ENCODE measurements at regions not wholly inside any gene's neighbourhood (a gene's known extent, or its start where the extent isn't known, plus 50 kb on each side); places are given as distances from the start of the nearest gene placed in this dataset.
"Not testable (repeated sequence)": the region's sequence is repeated elsewhere in the genome, so short reads cannot be mapped to it uniquely, and the experiment has no call there.

DNA sequence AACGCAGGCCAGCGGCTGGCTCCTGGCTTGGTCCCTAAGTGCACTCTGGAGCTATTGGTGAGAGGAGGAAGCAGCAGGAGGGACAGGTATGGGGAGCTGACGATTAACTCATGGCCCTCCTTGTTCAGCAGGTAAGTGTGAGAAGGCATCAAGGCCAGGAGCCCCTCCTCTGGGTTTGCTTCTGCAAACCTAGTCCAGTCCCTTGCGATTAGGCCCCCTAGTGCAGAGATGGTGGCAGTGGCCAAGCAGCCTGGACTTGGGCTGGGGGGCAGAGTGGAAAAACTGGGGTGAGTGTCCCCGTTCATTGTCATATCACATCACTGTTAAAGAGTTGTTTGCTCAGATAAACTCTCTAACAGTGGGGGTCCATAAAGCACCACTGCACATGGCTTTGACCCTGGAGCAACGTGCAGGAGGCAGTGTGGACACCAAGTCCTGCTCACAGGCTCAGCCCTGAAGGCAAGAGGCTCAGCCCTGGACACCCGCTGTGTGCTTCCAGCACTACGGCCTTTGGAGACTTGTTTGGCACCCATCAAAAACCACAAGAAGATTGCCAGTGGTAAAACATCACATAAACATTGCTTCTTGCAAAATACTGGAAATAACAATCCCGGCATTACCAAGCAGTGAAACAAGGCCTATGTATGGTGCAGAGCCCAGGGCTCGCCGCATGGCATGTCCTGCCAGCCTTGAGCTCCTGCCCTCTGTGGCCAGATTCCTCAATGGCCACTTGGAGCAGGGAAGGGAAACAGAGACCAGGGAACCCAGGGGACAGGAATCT lies 184.3 kb upstream of the RTL1 start:
- peaks cover 8% of the 10 kb centered on the region for H3K27me3 Mint-ChIP-seq
- no peak for DNase-seq (ENCODE audit: low spot score, unreplicated experiment)
- H3K4me3 Mint-ChIP-seq (ENCODE audit: low read depth): no peak overlapping the region
- no peaks in the 10 kb centered on the region for H3K36me3 Mint-ChIP-seq (ENCODE audit: insufficient read depth)
- no peak for TF ChIP-seq CTCF (IDR thresholded peaks at IDR 0.05; ENCODE audit: unreplicated experiment)
- no peaks in the 10 kb centered on the region for H3K9me3 Mint-ChIP-seq (ENCODE audit: low read depth)
- H3K4me1 Mint-ChIP-seq (ENCODE audit: low read depth): no peaks in the 10 kb centered on the region
- no peak overlapping the region for H3K27ac Mint-ChIP-seq

DNA sequence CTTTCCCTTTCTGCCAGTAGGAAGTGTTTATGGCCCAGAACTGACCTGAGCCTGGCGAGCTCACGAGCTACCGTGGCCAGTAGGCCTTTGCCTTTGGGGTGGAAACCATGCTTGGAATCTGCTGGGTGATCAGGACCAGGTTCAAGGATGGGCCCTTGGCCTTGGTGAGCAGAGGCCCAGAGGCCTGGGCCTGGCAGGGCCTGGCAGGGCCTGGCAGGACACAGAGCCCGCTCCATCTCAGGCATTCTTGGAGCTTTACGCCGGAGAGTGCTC lies 184.8 kb upstream of the RTL1 start:
- Mint-ChIP-seq H3K4me1 (ENCODE audit: low read depth) (no peaks in the 10 kb centered on the region), H3K27me3 (peaks cover 5% of the 10 kb centered on the region), H3K9me3 (ENCODE audit: low read depth) (no peaks in the 10 kb centered on the region), H3K27ac (no peak overlapping the region), H3K4me3 (ENCODE audit: low read depth) (no peak overlapping the region), H3K36me3 (ENCODE audit: insufficient read depth) (no peaks in the 10 kb centered on the region)
- TF ChIP-seq CTCF (IDR thresholded peaks at IDR 0.05; ENCODE audit: unreplicated experiment): no peak
- no peak for DNase-seq (ENCODE audit: low spot score, unreplicated experiment)

DNA sequence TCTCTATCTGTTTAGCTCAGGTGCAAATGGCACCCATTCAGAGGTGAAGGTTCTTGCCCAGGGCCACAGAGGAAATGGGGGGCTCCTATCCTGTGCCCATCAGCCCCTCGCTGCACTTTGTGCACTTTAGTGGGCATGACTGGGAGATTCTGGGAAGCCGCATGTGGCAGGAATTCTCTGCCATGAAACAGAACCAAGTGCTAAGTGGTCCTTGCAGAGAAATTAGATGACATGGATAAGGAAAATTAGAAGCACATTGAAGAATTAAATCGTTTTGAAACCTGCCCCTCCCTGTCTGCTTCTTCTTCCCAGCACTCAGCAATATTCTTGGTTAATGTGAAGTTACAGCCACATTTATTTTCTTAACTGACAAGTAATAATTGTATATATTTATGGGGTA lies 185.2 kb upstream of the RTL1 start:
- Mint-ChIP-seq H3K36me3 (ENCODE audit: insufficient read depth) (no peaks in the 10 kb centered on the region), H3K9me3 (ENCODE audit: low read depth) (no peaks in the 10 kb centered on the region), H3K4me1 (ENCODE audit: low read depth) (no peaks in the 10 kb centered on the region), H3K4me3 (ENCODE audit: low read depth) (no peak overlapping the region), H3K27ac (no peak overlapping the region), H3K27me3 (peaks cover 5% of the 10 kb centered on the region)
- no peak for TF ChIP-seq CTCF (IDR thresholded peaks at IDR 0.05; ENCODE audit: unreplicated experiment)
- no peak for DNase-seq (ENCODE audit: low spot score, unreplicated experiment)

DNA sequence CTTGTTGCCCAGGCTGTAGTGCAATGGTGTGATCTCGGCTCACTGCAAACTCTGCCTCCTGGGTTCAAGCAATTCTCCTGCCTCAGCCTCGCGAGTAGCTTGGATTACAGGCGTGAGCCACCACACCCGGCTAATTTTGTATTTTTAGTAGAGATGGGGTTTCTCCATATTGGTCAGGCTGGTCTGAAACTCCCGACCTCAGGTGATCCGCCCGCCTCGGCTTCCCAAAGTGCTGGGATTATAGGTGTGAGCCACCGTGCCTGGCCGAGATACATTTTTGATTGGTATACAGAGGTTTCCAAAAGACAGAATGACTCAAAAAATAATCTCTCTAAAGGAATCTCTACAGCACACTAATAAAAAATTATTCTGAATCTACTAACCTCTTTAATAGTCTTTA lies 187.0 kb upstream of the RTL1 start:
- not testable (repeated sequence) for DNase-seq (ENCODE audit: low spot score, unreplicated experiment); H3K4me1 Mint-ChIP-seq (ENCODE audit: low read depth); H3K36me3 Mint-ChIP-seq (ENCODE audit: insufficient read depth); H3K4me3 Mint-ChIP-seq (ENCODE audit: low read depth); H3K27me3 Mint-ChIP-seq; H3K27ac Mint-ChIP-seq; H3K9me3 Mint-ChIP-seq (ENCODE audit: low read depth)

GRCh38 chr14:101090976-101091375 lies 187.5 kb upstream of the RTL1 start:
- Mint-ChIP-seq H3K9me3 (ENCODE audit: low read depth) (no peaks in the 10 kb centered on the region), H3K27ac (no peak overlapping the region), H3K27me3 (peaks cover 12% of the 10 kb centered on the region), H3K4me1 (ENCODE audit: low read depth) (peaks cover 4% of the 10 kb centered on the region), H3K4me3 (ENCODE audit: low read depth) (no peak overlapping the region), H3K36me3 (ENCODE audit: insufficient read depth) (no peaks in the 10 kb centered on the region)
- DNase-seq (ENCODE audit: low spot score, unreplicated experiment): no peak
- TF ChIP-seq CTCF (IDR thresholded peaks at IDR 0.05; ENCODE audit: unreplicated experiment): no peak

GRCh38 chr14:101094916-101095315 lies 191.4 kb upstream of the RTL1 start:
- DNase-seq (ENCODE audit: low spot score, unreplicated experiment); H3K9me3 Mint-ChIP-seq (ENCODE audit: low read depth); H3K4me3 Mint-ChIP-seq (ENCODE audit: low read depth); H3K27ac Mint-ChIP-seq; H3K4me1 Mint-ChIP-seq (ENCODE audit: low read depth); H3K36me3 Mint-ChIP-seq (ENCODE audit: insufficient read depth): not testable (repeated sequence)
- peaks cover 18% of the 10 kb centered on the region for H3K27me3 Mint-ChIP-seq

Measured in progenitor cell of endocrine pancreas (in vitro differentiated cells).